ENCODE measurements at regions not wholly inside any gene's neighbourhood (a gene's known extent, or its start where the extent isn't known, plus 50 kb on each side); places are given as distances from the start of the nearest gene placed in this dataset.
"Not testable (repeated sequence)": the region's sequence is repeated elsewhere in the genome, so short reads cannot be mapped to it uniquely, and the experiment has no call there.

DNA sequence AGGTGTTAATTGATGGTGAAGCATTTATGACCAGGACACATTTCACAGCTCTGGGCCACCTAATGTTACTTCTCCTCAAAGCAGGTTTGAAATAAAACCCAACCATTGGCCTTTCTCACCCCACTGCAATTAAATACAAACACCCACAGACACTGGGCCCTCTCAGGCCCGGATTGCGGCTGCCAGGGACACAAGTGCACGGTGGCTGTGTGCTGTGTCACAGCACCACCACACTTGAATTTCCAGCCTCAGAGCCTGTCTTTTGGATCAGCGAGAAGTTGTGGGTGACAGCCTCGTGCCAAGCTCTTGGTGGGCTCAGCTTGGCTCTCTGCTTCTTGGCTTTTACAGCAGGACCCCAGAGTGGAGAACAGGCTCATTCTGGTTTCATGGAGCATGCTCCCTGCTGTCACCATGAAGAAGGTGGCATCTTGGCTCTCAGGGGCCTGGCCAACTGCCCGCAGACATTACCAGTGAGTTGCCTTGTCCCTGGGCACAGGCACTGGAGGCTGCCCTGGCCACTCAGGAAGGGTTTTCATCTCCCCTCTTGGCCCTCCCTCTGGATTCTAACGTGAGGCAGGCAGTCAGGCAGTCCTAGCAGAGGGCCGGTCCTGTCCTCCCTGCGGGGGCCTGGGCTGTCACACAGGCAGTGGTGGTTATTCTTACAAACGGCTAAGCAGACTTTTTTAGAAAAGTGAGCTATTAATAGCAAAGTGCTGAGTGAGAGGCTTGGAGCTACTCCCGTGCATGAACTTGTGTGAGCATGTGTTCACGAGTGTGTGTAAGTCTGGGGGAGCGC lies 234.5 kb downstream of the BCL2L11 start:
- H3K79me2 ChIP-seq (ENCODE audit: insufficient read depth, low read depth, low read length); H3K9me2 ChIP-seq (ENCODE audit: insufficient read depth, low read length); DNase-seq (ENCODE audit: low spot score); H3K9me3 ChIP-seq (ENCODE audit: low read length); H3K4me3 ChIP-seq (ENCODE audit: low read depth, low read length, poor library complexity, severe bottlenecking); H4K20me1 ChIP-seq (ENCODE audit: insufficient read depth, low read length); BruUV-seq (replicated peaks); H3K4me2 ChIP-seq (ENCODE audit: low read length); CTCF ChIA-PET (ENCODE audit: unreplicated experiment); intact Hi-C loops (cut with micrococcal nuclease; ENCODE audit: unreplicated experiment); H2AFZ ChIP-seq (ENCODE audit: low read length); POLR2A ChIA-PET; H3K27ac ChIP-seq (ENCODE audit: low read depth, low read length, poor library complexity, severe bottlenecking); H3K36me3 ChIP-seq (ENCODE audit: insufficient read depth, low read length); H3K4me1 ChIP-seq (ENCODE audit: insufficient read depth, low read length, poor library complexity, severe bottlenecking): not testable (repeated sequence)

DNA sequence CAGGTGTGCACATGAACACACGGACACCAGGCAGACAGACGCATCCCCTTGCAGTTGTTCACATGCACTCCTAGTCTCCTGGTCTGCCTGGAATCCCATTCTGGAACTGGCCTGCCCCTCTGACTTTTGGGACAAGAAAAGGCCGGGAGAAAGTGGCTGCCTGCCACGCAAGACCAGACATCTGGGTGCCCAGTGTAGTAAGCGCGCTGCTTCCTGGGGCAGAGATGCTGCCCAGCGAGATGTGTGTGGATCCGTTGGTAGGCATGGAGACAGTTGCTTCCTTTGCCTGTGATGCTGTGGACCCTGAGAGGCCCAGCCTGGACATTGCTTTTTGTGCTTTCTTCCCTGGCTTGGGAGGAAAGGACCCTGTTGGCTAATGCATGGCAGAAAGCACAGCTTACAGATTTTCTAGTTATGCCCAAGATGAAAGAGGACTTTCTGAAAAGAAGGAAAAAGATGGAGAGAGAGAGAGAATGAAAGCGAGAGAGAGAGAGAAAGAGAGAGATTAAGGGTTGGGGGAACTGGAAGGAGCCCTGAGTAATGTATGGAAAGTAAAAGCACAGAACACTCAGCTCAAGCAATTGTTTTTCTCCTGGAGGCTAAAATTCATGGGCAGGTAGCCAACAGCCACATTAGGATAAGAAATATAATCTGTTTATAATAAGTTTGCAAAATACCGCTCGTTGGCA lies 235.3 kb downstream of the BCL2L11 start:
- BruUV-seq (replicated peaks); DNase-seq (ENCODE audit: low spot score); CTCF ChIA-PET (ENCODE audit: unreplicated experiment): not testable (repeated sequence)

DNA sequence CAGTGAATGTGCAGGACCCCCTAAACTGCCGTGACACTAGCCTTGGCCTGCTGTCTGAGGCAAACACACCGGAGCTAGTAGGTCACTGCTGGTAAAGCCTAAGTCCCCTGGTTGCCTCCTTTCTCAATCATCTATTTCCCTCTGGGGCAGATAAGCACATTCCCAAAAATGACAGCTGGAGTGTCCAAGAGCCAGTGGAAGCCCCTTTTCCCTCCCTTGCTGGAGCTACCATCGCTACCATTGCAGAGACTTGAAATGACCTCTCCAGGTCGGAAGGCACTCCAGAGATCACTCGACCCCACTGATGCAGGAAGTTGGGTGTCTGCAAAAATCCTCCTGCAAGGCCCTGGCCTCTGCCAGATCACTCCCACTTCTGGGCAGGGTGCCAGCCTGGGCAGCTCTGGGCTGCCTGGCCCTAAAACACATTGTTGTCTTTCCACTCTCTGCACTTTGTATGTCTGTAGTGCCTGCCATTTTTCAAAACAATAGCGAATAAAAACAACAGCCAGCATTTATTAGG lies 235.9 kb downstream of the BCL2L11 start:
- intact Hi-C loops (cut with micrococcal nuclease; ENCODE audit: unreplicated experiment); H3K4me1 ChIP-seq (ENCODE audit: insufficient read depth, low read length, poor library complexity, severe bottlenecking); H3K9me3 ChIP-seq (ENCODE audit: low read length); H3K79me2 ChIP-seq (ENCODE audit: insufficient read depth, low read depth, low read length); H3K4me3 ChIP-seq (ENCODE audit: low read depth, low read length, poor library complexity, severe bottlenecking); H3K27ac ChIP-seq (ENCODE audit: low read depth, low read length, poor library complexity, severe bottlenecking); H3K4me2 ChIP-seq (ENCODE audit: low read length); H3K9me2 ChIP-seq (ENCODE audit: insufficient read depth, low read length); H3K36me3 ChIP-seq (ENCODE audit: insufficient read depth, low read length); CTCF ChIA-PET (ENCODE audit: unreplicated experiment); DNase-seq (ENCODE audit: low spot score); POLR2A ChIA-PET; BruUV-seq (replicated peaks); H4K20me1 ChIP-seq (ENCODE audit: insufficient read depth, low read length); H2AFZ ChIP-seq (ENCODE audit: low read length): not testable (repeated sequence)

More for the DNA sequence above, 235.3 kb downstream of the BCL2L11 start:
- H3K9me3 ChIP-seq (ENCODE audit: low read length); H3K4me1 ChIP-seq (ENCODE audit: insufficient read depth, low read length, poor library complexity, severe bottlenecking); H4K20me1 ChIP-seq (ENCODE audit: insufficient read depth, low read length); H3K4me3 ChIP-seq (ENCODE audit: low read depth, low read length, poor library complexity, severe bottlenecking); H3K9me2 ChIP-seq (ENCODE audit: insufficient read depth, low read length); POLR2A ChIA-PET; H3K4me2 ChIP-seq (ENCODE audit: low read length); H3K27ac ChIP-seq (ENCODE audit: low read depth, low read length, poor library complexity, severe bottlenecking); intact Hi-C loops (cut with micrococcal nuclease; ENCODE audit: unreplicated experiment); H2AFZ ChIP-seq (ENCODE audit: low read length); H3K79me2 ChIP-seq (ENCODE audit: insufficient read depth, low read depth, low read length); H3K36me3 ChIP-seq (ENCODE audit: insufficient read depth, low read length): not testable (repeated sequence)

DNA sequence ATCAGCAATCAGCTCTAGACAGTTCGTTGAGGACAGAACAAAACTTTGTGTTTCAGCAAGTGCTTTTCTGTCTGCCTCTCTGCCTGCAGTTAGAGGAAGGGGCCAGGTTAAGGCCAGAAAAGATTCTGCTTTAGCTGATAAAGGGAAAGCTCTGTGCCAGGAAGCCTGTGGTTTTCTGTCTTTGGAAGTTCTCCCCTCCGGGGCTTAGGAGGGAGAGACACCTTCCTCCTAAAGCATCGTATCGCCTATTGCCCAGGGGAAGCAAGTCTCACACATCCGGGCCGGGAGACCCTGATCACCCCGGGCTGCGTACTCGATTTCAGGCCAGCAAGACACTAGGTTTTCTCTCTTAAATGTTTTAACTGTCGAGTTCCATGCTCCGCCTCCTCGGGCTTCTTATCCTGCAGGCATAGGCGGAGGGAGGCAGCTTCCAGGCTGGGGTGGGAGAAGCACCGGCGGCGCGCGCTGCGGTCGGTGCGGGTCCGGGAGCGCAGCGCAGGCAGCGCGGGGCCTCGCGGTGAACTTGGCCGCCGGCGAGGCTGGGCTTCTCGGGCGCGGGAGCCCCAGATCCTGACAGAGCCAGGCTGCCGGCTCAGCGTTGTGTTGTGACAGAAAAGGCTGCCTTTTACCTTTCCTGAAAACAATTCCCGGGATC lies 245.4 kb downstream of the BCL2L11 start:
- H4K20me1 ChIP-seq (ENCODE audit: insufficient read depth, low read length); DNase-seq (ENCODE audit: low spot score); H3K79me2 ChIP-seq (ENCODE audit: insufficient read depth, low read depth, low read length); H3K4me2 ChIP-seq (ENCODE audit: low read length); CTCF ChIA-PET (ENCODE audit: unreplicated experiment); H3K36me3 ChIP-seq (ENCODE audit: insufficient read depth, low read length); POLR2A ChIA-PET; H3K9me3 ChIP-seq (ENCODE audit: low read length); H3K4me1 ChIP-seq (ENCODE audit: insufficient read depth, low read length, poor library complexity, severe bottlenecking); H3K9me2 ChIP-seq (ENCODE audit: insufficient read depth, low read length); H2AFZ ChIP-seq (ENCODE audit: low read length); H3K27ac ChIP-seq (ENCODE audit: low read depth, low read length, poor library complexity, severe bottlenecking); intact Hi-C loops (cut with micrococcal nuclease; ENCODE audit: unreplicated experiment); BruUV-seq (replicated peaks); H3K4me3 ChIP-seq (ENCODE audit: low read depth, low read length, poor library complexity, severe bottlenecking): not testable (repeated sequence)

DNA sequence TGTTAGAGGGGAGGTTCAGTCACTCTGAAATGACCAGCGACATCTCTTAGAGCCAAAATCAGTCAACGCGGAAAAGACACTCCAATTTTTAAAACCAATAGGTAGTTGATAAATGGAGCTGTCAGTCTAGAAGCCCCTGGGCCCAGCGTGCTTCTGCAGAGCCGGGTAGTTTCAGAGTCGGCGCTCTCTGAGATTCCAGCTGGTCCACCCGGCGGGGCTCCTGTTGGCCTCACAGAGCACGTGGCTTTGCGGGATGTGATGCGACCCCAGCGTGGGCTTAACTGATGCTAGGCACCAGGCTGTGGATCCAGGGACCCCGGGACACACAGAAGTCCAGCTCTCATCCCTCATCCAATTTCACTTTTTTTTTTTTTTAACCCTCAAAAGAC lies 245.9 kb downstream of the BCL2L11 start:
- H3K4me3 ChIP-seq (ENCODE audit: low read depth, low read length, poor library complexity, severe bottlenecking); CTCF ChIA-PET (ENCODE audit: unreplicated experiment); POLR2A ChIA-PET; H2AFZ ChIP-seq (ENCODE audit: low read length); H3K36me3 ChIP-seq (ENCODE audit: insufficient read depth, low read length); H3K4me1 ChIP-seq (ENCODE audit: insufficient read depth, low read length, poor library complexity, severe bottlenecking); H4K20me1 ChIP-seq (ENCODE audit: insufficient read depth, low read length); intact Hi-C loops (cut with micrococcal nuclease; ENCODE audit: unreplicated experiment); H3K27ac ChIP-seq (ENCODE audit: low read depth, low read length, poor library complexity, severe bottlenecking); BruUV-seq (replicated peaks); H3K9me2 ChIP-seq (ENCODE audit: insufficient read depth, low read length); H3K79me2 ChIP-seq (ENCODE audit: insufficient read depth, low read depth, low read length); H3K9me3 ChIP-seq (ENCODE audit: low read length); H3K4me2 ChIP-seq (ENCODE audit: low read length); DNase-seq (ENCODE audit: low spot score): not testable (repeated sequence)

DNA sequence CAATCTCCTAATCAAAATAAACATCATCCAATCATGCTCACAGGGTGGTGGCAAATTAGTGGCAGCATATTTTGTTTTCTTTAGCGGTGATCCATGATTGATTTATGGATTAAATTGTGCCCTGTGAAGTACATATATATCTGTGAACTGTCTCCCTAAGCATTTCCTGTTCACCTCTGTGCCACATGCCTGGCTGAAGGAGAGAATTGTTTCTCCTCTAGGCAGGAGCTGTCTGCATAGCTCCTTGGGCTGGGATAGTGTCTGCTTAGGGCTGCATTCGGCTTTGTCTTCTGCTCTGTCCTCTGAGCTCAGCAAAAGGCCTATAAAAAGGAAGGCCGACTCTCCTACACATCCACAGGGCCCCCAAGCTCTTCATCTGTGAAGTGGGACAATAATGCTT lies 246.4 kb downstream of the BCL2L11 start:
- intact Hi-C loops (cut with micrococcal nuclease; ENCODE audit: unreplicated experiment); BruUV-seq (replicated peaks); H3K9me2 ChIP-seq (ENCODE audit: insufficient read depth, low read length): not testable (repeated sequence)

More for the DNA sequence above, 246.4 kb downstream of the BCL2L11 start:
- POLR2A ChIA-PET; H3K36me3 ChIP-seq (ENCODE audit: insufficient read depth, low read length); DNase-seq (ENCODE audit: low spot score); H3K4me3 ChIP-seq (ENCODE audit: low read depth, low read length, poor library complexity, severe bottlenecking); H3K9me3 ChIP-seq (ENCODE audit: low read length); CTCF ChIA-PET (ENCODE audit: unreplicated experiment); H3K79me2 ChIP-seq (ENCODE audit: insufficient read depth, low read depth, low read length); H2AFZ ChIP-seq (ENCODE audit: low read length); H3K4me1 ChIP-seq (ENCODE audit: insufficient read depth, low read length, poor library complexity, severe bottlenecking); H4K20me1 ChIP-seq (ENCODE audit: insufficient read depth, low read length); H3K4me2 ChIP-seq (ENCODE audit: low read length); H3K27ac ChIP-seq (ENCODE audit: low read depth, low read length, poor library complexity, severe bottlenecking): not testable (repeated sequence)
